WI38 (cell line): ENCODE measurements at regions not wholly inside any gene's neighbourhood (a gene's known extent, or its start where the extent isn't known, plus 50 kb on each side); places are given as distances from the start of the nearest gene placed in this dataset.

ENCODE experiments used
- H3K4me3 ChIP-seq: 2 replicates; pipeline ENCODE4 v1.5.1; 2011; ENCODE audit warnings: low read depth, mild to moderate bottlenecking, control low read depth, low read length
- TF ChIP-seq, protein P1 (sequence below): IDR thresholded peaks from 2 replicates; pipeline ENCODE4 v1.5.1; 2012; ENCODE audit warnings: low read depth, mild to moderate bottlenecking, control low read depth, low read length

DNA sequence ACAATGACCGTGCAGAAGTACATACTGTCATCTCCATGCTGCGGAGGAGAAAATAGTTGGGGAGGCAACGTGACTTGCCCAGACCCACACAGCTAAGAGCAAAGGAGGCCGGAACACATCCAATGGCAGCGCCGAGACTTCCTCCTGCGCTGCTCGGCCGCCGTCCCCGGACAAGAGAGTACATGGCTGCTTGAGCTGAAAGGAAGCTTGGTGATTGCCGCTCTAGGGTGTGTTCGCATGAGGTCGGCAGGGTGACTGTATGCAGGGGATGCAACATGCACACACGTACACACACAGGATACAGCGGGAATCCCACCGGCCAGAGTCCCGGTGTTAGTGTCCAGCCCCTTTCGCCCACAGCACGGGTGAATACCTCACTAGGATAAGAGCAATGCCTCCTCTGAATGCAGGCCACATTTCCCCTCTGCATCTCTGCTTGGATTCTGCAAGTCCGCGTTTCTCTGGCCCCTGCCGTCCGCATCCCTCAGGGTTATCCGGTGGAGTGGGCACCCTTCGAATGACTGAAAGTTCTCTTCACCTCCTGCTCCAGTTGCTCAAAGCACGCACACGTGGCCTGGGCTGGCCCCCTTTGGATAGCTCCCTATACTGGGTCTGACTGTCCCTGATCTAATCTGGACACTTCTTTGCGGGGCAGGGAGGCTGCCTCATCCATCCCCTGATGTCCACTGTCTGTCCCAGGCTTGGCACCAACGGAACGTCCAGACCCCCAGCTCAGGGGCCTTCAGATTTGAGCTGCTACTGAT lies 78.8 kb downstream of the GSC start:
- TF ChIP-seq, protein P1, sequence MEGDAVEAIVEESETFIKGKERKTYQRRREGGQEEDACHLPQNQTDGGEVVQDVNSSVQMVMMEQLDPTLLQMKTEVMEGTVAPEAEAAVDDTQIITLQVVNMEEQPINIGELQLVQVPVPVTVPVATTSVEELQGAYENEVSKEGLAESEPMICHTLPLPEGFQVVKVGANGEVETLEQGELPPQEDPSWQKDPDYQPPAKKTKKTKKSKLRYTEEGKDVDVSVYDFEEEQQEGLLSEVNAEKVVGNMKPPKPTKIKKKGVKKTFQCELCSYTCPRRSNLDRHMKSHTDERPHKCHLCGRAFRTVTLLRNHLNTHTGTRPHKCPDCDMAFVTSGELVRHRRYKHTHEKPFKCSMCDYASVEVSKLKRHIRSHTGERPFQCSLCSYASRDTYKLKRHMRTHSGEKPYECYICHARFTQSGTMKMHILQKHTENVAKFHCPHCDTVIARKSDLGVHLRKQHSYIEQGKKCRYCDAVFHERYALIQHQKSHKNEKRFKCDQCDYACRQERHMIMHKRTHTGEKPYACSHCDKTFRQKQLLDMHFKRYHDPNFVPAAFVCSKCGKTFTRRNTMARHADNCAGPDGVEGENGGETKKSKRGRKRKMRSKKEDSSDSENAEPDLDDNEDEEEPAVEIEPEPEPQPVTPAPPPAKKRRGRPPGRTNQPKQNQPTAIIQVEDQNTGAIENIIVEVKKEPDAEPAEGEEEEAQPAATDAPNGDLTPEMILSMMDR = no peak
- H3K4me3 ChIP-seq = no peak overlapping the region

DNA sequence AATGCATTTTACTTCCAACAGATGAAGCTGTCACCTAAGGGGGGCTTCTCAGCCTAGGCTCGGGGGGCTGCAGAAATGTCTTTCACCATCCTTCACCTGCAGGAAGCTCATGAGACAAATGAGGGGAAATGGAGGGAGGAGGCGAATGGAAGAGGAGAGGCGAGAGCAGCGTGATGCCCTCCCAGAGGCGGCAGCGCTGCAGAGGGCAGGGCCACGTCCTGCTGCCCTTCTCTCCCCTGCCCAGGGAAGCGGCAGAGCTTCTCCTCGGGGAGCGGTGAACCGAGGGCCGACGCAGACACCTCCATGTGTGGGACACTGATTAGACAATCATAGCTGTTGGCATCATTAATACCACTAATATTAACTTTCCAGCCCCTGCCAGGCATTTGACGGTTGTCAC lies 78.3 kb downstream of the SERPINA3 start:
- TF ChIP-seq, protein P1 = no peak
- no peak overlapping the region for H3K4me3 ChIP-seq

DNA sequence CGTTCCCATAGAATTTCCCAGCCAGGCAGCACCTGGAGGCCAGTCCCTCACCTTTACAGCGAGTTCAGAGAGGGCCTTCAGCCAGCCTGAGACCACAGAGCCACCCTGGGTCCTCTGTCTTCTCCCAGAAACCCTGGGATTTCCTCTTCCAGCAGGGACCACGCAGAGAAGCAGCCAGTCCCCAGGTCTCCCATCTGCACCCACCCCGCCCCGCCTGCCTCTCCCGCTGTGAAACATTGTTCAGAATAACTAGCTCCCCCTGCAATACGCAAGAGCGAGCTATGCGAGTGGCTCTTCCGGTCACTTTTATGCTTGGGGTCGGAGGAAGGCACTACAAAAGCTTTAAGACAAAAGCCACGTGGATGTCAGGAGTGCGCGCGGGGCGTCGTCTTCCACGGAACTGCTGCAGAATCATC lies 77.8 kb downstream of the SERPINA3 start:
- no peak overlapping the region for H3K4me3 ChIP-seq
- TF ChIP-seq, protein P1 = no peak

DNA sequence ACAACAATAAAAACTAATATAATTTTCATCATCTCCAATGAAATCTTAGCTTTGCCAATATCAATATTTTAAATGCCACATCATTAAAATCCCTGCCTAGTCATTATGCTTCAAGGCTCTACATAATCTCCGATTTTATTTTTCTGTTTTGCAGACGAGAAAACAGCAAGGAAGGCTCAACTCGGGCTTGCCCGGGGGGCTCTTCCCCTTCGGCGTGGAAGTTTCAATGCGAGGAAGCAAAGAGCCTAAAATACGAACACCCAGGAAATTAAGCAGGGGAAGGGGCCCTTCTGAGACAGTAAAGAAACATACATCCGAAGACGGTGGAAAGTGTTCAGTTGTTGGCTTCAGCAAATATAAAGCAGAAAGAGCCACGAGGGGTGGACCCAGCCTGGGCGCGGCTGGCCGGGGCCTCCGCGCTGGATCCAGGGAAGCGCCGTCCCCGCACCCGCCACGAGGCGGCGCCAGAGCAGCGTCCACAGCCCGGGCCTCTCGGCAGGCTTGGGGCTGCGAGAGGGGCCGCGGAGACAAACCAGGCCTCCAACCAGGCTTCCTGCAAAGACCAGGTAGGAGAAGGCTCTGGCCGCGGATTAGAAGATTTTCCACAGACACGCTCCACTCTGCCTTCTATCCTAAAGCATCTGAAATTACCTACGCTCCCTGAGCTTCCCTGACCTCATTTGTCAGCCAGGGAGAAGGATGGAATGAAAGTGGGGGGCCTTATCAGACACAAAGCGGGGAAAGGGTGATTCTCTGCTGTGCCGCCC lies 77.2 kb downstream of the SERPINA3 start:
- TF ChIP-seq, protein P1 = peak; percentile 99
- no peak overlapping the region for H3K4me3 ChIP-seq

DNA sequence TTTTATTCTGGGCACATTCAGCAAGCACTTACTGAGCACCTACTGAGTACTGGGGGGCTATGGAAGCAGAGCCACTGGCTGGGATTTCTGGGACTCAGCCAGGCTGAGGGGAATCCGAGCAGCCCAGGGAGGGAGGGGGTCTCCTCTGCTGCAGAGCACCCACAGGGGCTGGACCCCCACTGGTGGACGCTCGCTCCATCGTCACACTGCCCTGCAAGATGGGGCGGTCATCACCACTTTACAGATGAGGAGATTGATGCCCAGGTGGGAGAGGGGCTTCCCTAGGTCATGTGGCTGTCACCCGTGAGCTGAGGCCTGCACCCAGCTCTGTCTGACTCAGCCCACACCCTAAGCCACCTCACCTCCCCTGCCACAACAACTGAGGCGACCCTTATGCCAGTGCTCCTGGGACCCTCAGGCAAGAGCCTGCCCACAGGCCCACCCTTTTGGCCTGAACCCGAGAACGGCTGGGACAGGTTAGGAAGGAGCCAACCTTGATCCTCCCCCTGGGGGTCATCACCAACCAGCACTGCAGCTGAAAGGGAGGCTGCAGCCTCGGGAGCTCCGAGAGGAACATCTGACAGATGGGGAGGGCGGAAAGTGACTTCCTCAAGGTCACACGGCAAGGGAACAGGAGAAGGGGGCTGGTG lies 74.4 kb downstream of the SERPINA3 start:
- H3K4me3 ChIP-seq = no peak overlapping the region
- TF ChIP-seq, protein P1 = no peak

DNA sequence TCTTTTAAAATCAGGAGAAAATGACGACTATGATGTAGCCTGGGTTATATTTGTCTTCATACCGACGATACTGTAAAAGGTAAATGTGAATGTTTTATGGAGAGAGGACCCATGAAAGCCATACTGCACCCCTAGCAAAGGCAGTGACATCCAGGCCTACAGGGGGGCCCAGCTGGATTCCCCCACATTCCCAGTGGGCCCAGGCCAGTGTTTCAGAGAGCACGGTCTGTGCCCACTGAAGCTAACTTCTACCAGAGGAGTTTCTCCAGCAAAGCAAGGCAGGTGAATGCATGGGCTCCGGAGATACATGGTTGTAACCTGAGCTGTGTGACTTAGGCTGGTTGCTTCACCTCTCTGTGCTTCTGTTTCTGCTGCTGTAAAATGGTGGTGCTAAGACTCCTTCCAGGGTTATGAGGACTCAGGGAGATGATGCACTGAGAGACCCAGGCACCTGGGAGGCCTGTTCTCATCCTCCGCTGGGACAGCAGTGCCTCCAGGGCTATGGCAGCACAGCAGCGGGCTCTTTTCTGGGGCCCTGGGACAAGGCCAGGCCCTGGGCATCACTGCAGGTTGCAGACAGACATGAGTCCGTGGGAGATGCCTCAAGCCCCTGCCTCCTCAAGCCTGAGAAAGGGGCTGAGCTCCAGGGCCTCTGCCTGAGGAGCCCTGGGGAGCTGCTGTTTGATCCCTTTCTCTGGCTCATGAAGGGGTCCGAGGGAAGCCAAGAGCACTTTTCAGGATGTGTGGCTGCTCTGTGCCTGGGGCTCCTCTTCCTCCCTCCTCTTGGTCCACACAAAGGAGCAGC lies 73.7 kb downstream of the SERPINA3 start:
- no peak overlapping the region for H3K4me3 ChIP-seq
- TF ChIP-seq, protein P1 = no peak
